Ishikawa (cell line): ENCODE measurements at regions not wholly inside any gene's neighbourhood (a gene's known extent, or its start where the extent isn't known, plus 50 kb on each side); places are given as distances from the start of the nearest gene placed in this dataset.

Experiments used
- CEBPB ChIP-seq: IDR thresholded peaks from 2 replicates; pipeline ENCODE4 v1.6.1; 2012
- CREB1 ChIP-seq: IDR thresholded peaks from 2 replicates; pipeline ENCODE4 v1.6.1; 2012; ENCODE audit warnings: low read depth
- EGR1 ChIP-seq: IDR thresholded peaks from 2 replicates; pipeline ENCODE4 v1.6.1; 2012
- EP300 ChIP-seq: IDR thresholded peaks from 2 replicates; pipeline ENCODE4 v1.6.1; 2012; ENCODE audit warnings: borderline replicate concordance
- FOXM1 ChIP-seq: IDR thresholded peaks from 2 replicates; pipeline ENCODE4 v1.6.1; 2012; ENCODE audit warnings: low read depth, borderline replicate concordance
- MAX ChIP-seq: IDR thresholded peaks from 2 replicates; pipeline ENCODE4 v1.6.1; 2012
- NFIC ChIP-seq: IDR thresholded peaks from 2 replicates; pipeline ENCODE4 v1.6.1; 2012
- RAD21 ChIP-seq: IDR thresholded peaks from 2 replicates; pipeline ENCODE4 v1.6.1; 2012; ENCODE audit warnings: low read depth
- REST ChIP-seq: IDR thresholded peaks from 2 replicates; pipeline ENCODE4 v1.6.1; 2012; ENCODE audit warnings: low read depth, mild to moderate bottlenecking
- TAF1 ChIP-seq: IDR thresholded peaks from 2 replicates; pipeline ENCODE4 v1.6.1; 2012; ENCODE audit warnings: low read depth, mild to moderate bottlenecking
- TCF12 ChIP-seq: IDR thresholded peaks from 2 replicates; pipeline ENCODE4 v1.6.1; 2012; ENCODE audit warnings: low read depth
- TEAD4 ChIP-seq: IDR thresholded peaks from 2 replicates; pipeline ENCODE4 v1.6.1; 2012
- USF1 ChIP-seq: IDR thresholded peaks from 2 replicates; pipeline ENCODE4 v1.6.1; 2012
- YY1 ChIP-seq: IDR thresholded peaks from 2 replicates; pipeline ENCODE4 v1.6.1; 2012; ENCODE audit warnings: low read depth
- ZBTB7A ChIP-seq: IDR thresholded peaks from 2 replicates; pipeline ENCODE4 v1.6.1; 2012; ENCODE audit warnings: low read depth

DNA sequence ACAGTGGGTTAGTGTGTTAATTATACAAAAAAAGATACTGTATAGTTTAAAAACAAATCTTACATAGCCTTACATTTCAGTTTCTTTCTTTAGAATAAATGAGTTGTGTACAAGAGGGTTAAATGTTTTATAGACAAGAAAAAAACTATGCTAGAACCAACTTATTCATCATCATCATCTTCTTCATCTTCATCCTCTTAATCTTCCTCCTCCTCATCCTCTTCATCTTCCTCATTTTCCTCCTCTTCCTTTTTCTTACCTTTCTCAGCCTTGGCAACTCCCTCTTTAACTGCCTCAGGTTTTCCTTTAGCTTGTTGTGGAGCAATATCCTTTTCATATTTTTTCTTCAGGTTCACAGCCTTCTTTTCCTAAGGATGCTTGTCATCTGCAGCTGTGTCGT, 53.7 kb downstream of the RPS12 start:
- no peak for TF ChIP-seq CREB1
- TF ChIP-seq EP300 = no peak
- TF ChIP-seq YY1 = no peak
- no peak for TF ChIP-seq TCF12
- no peak for TF ChIP-seq MAX
- TF ChIP-seq NFIC = no peak
- TF ChIP-seq USF1 = no peak
- TF ChIP-seq TEAD4 = no peak
- no peak for TF ChIP-seq RAD21
- TF ChIP-seq ZBTB7A = no peak
- no peak for TF ChIP-seq TAF1
- no peak for TF ChIP-seq CEBPB
- no peak for TF ChIP-seq REST
- TF ChIP-seq EGR1 = no peak
- no peak for TF ChIP-seq FOXM1

DNA sequence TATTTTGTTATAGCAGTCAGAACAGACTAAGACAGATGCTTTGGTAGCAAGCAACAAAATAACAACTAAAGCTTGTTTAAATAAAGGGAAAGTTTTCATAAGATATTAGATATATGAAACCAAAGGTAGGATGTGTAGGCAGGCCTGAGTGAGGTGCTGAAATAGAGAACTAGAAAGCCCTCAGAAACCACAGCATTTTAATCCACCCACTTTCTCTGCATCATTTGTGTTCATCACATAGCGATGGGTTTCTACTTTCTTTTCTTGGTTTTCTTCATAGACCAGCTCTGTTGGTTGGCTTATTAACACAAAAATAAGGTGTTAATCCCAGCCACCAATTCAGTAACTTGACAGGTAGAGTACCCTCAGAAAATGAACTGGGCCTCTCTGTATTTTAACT, 58.6 kb downstream of the RPS12 start:
- TF ChIP-seq ZBTB7A (no peak), TAF1 (no peak), FOXM1 (no peak), NFIC (no peak), CREB1 (no peak), TEAD4 (no peak), EGR1 (no peak), RAD21 (no peak), TCF12 (no peak), USF1 (no peak), YY1 (no peak), REST (no peak), CEBPB (no peak), MAX (no peak)

- no peak for TF ChIP-seq RAD21
- TF ChIP-seq CREB1 = no peak
- TF ChIP-seq EGR1 = no peak
- TF ChIP-seq TCF12 = no peak
- TF ChIP-seq CEBPB = no peak
- TF ChIP-seq TEAD4 = no peak
- no peak for TF ChIP-seq MAX
- no peak for TF ChIP-seq YY1
- no peak for TF ChIP-seq FOXM1
- TF ChIP-seq TAF1 = no peak
- no peak for TF ChIP-seq EP300
Observed at GRCh38 chr6:132877003-132877402, 62.6 kb downstream of the RPS12 start.

DNA sequence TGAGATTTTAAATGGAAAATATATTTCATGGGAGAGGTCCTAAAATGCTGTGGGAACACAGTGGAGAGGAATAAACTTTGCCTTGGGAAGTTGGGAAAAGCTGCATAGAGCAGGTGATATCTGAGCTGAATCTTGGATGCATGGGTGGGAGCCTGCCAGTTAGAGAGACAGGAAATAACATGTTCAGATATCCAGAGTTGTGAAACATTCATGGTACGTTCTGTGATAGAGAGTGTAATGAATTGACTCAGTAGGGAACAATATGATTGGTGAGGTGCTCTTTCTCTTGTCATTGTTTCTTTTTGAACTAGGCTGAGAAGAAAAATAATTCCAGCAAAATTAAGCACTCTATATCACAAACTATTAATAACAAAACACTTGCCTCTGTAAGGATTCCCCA, 72.8 kb downstream of the RPS12 start:
- TF ChIP-seq TCF12 (no peak), MAX (no peak), EP300 (no peak), EGR1 (no peak), REST (no peak), RAD21 (no peak), CREB1 (no peak), CEBPB (no peak), NFIC (no peak), FOXM1 (no peak), TEAD4 (no peak), ZBTB7A (no peak), TAF1 (no peak), YY1 (no peak), USF1 (no peak)
